Duodenal mucosa (tissue), 2 donors: ENCODE measurements at regions not wholly inside any gene's neighbourhood (a gene's known extent, or its start where the extent isn't known, plus 50 kb on each side); places are given as distances from the start of the nearest gene placed in this dataset.

Experiments
- H3K27ac ChIP-seq: one replicate; pipeline ENCODE4 v1.7.0; 2013; ENCODE audit warnings: low read depth, low read length
- H3K27me3 ChIP-seq, 2 donors: one replicate each; pipeline ENCODE4 v1.7.0; 2013; ENCODE audit warnings: low read length in 2 of 2, control low read depth in 1 of 2; ENCODE audit not compliant: insufficient read depth in 2 of 2, control insufficient read depth in 1 of 2
- H3K36me3 ChIP-seq, 2 donors: one replicate each; pipeline ENCODE4 v1.7.0; 2013; ENCODE audit warnings: low read length in 2 of 2, control low read depth in 1 of 2; ENCODE audit not compliant: insufficient read depth in 2 of 2, control insufficient read depth in 1 of 2
- H3K4me1 ChIP-seq, 2 donors: one replicate each; pipeline ENCODE4 v1.7.0; 2013; ENCODE audit warnings: low read length in 2 of 2, control low read depth in 1 of 2; ENCODE audit not compliant: insufficient read depth in 2 of 2, control insufficient read depth in 1 of 2
- H3K4me3 ChIP-seq, 2 donors: one replicate each; pipeline ENCODE4 v1.7.0; 2013; ENCODE audit warnings: low read length in 2 of 2, low read depth in 1 of 2
- H3K9ac ChIP-seq, 2 donors: one replicate each; pipeline ENCODE4 v1.7.0; 2013; ENCODE audit warnings: low read length in 2 of 2, low read depth in 1 of 2
- H3K9me3 ChIP-seq, 2 donors: one replicate each; pipeline ENCODE4 v1.7.0; 2013; ENCODE audit warnings: low read length in 2 of 2, control low read depth in 1 of 2; ENCODE audit not compliant: control insufficient read depth in 1 of 2

DNA sequence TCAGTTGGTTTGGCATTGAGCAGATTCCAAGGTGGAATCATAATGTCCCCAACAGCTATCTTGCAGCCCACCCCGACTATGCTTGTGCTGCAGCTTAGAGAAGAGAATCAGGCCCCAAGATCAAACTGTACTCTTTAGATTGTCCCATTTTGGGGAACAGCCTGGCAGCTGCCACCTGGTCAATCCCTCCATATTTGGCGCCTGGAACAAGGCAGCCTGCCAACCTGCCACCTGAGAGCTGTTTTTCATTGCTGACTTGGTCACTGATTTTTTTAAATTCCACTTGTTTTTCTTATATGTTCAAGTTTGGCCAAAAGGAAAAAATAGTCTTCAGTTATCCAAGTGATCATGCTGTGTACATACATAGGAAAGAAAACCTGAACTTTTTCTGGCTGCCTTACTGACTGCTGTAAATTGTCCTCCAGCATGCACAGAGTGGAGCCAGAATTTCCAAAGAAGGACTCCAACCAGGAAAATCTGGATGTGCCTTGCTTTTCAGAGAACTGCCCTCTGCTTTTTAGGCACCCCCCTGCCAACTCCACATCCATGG is 504.2 kb downstream of the ENC1 start:
- Histone ChIP-seq H3K27ac (no peak overlapping the region), H3K9me3 (no peaks in the 10 kb centered on the region), H3K4me3 (no peak overlapping the region), H3K27me3 (no peaks in the 10 kb centered on the region), H3K4me1 (no peaks in the 10 kb centered on the region), H3K9ac (no peak overlapping the region), H3K36me3 (no peaks in the 10 kb centered on the region)

DNA sequence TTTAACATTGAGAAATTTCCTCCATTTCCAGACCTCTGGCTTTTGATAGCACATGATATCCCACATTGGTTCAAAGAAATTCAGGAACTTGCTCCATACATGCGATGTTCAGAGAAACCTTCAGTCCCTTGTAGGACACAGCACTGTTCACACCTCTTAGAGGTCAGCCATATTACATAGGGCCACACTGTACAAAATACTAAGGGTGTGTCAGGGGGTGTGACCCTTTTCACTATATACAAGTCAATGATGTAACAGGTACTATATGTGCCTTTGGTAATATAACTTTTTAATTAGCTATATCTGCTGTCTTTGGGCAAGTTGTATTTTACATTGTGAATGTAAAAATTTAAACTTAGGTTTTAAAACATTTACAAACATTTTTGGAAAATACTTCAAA is 505.5 kb downstream of the ENC1 start:
- Histone ChIP-seq H3K4me1 (no peaks in the 10 kb centered on the region), H3K27me3 (no peaks in the 10 kb centered on the region), H3K9ac (no peak overlapping the region), H3K36me3 (no peaks in the 10 kb centered on the region), H3K27ac (no peak overlapping the region), H3K9me3 (no peaks in the 10 kb centered on the region), H3K4me3 (no peak overlapping the region)

DNA sequence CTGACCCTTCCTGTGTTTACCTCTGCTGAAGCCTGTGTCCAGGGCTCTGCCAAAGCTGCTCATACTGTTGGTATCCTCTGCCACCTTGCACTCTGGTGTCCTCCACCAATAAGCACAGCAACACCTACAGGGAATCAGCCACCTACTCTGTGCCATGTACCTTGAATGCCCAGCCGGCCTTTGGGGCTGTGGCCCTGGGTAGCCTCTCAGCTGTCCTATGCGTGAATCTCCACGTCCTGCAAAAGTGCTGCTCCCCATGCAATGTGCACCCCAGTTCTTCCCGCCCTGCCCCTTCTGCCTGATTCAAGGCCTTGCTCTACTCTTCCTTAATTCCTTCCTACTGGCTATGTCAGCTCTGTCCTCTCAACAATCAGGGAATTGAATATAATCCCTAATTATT is 506.5 kb downstream of the ARHGEF28 start:
- Histone ChIP-seq H3K27ac (no peak overlapping the region), H3K36me3 (no peaks in the 10 kb centered on the region), H3K4me3 (no peak overlapping the region), H3K27me3 (no peaks in the 10 kb centered on the region), H3K9me3 (no peaks in the 10 kb centered on the region), H3K9ac (no peak overlapping the region), H3K4me1 (peaks cover 4 to 7% of the 10 kb centered on the region in 2 donors)

DNA sequence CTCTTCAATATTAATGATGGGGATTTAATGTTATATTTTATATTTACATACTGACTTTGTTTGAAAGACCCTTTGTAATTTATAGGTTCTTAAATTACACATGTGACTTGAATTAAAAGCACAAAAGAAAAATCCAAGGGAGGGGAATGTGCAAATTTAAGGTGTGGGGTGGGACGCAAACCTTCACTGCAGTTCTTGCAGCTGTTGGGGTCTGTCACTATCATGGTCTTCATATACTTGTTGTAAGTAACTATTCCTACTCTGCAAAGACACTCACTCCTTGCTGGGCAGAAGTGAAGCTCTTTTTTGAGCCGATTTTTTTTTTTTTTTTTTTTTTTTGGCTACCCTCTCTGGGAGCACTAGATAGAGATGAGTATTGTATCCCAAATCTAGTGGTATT is 505.3 kb downstream of the ARHGEF28 start:
- Histone ChIP-seq H3K4me1 (peaks cover 13 to 14% of the 10 kb centered on the region in 2 donors), H3K9ac (no peak overlapping the region), H3K36me3 (no peaks in the 10 kb centered on the region), H3K9me3 (no peaks in the 10 kb centered on the region), H3K4me3 (no peak overlapping the region), H3K27me3 (no peaks in the 10 kb centered on the region), H3K27ac (no peak overlapping the region)

DNA sequence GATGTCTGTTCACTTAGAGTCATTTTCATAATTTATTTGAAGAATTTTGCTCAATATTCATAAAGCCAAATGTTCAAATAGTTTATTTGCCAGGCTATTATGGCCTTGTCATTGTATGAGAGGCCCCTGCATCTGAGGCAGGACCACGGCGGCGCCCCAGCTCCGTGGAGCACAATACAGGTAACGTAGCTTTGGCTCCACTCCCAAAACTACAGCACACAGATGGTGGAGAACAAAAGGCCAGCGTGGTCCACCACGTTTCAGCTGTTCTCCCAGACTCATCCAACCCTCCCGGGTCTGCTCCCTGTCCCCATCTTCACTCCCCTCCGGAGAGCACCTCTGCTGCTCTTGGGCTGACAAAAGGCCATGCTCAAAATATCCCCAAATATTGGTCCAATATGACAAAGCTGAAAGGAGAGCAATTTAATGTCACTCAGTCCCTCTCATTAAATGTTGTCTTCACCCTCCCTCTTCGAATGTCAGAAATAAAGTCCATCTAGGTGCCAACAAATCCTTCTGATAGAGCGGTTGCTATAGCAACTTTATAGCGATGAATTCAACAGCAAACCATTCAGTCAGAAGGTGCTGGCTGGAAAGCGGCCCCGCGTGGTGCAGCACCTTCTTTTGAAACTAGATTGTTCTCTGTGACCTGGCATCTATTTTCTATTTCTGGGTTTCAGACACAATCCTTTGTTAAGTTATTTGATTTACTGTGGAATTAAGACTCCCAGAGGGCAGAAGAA is 504.3 kb downstream of the ARHGEF28 start:
- no peaks in the 10 kb centered on the region for H3K27me3 ChIP-seq
- no peaks in the 10 kb centered on the region for H3K36me3 ChIP-seq
- H3K27ac ChIP-seq: no peak overlapping the region
- no peak overlapping the region for H3K4me3 ChIP-seq
- H3K4me1 ChIP-seq: peaks cover 13 to 14% of the 10 kb centered on the region in 2 donors
- H3K9me3 ChIP-seq: no peaks in the 10 kb centered on the region
- H3K9ac ChIP-seq: no peak overlapping the region

DNA sequence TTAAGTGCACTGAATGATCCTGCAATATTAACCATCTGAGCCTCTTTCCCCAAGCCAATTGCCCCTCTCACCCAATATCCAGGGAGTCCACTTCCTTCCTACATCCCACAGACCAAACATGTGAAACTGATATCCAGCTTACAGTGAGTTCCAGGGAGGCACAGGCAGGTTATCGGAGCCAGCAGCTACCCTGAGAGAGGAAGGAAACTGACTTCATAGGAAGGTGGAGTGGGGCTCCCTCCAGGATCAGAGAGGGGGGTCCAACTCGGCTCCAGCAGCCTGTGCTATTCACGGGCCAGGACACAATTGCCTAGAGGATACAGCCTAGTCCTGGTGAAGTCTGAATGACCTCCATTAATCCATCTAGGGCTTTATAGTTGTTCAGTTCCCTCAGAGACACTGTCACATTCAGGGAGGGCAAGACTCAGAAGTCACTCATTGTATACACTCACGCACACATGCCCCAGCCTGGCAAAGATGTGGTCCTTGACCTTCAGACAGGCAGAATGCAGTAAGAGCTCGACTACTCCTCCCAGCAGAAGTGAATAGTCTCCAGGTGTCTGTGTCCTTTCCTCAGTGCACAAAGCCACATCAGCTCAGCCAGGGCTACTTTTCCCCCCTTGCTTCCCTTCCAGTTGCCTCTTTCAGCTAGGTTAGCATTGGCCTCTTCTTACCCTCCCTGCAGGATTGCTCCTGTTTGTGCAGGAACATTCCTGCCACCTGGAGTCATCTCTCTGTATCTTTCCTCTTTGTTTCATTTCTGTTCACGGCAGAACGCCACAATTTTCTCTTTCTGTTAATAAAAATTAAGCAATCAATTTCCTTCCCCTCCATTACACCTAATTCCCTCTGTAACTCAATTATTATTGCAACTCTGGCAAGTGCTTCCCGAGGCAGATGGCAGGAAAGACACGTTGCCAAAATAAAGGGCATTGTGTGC is 501.7 kb downstream of the ARHGEF28 start:
- no peaks in the 10 kb centered on the region for H3K36me3 ChIP-seq
- H3K9me3 ChIP-seq: no peaks in the 10 kb centered on the region
- H3K27ac ChIP-seq: no peak overlapping the region
- no peaks in the 10 kb centered on the region for H3K27me3 ChIP-seq
- H3K9ac ChIP-seq: no peak overlapping the region
- peaks cover 13 to 14% of the 10 kb centered on the region in 2 donors for H3K4me1 ChIP-seq
- peak overlapping the region; percentile 1 to 34 for H3K4me3 ChIP-seq

DNA sequence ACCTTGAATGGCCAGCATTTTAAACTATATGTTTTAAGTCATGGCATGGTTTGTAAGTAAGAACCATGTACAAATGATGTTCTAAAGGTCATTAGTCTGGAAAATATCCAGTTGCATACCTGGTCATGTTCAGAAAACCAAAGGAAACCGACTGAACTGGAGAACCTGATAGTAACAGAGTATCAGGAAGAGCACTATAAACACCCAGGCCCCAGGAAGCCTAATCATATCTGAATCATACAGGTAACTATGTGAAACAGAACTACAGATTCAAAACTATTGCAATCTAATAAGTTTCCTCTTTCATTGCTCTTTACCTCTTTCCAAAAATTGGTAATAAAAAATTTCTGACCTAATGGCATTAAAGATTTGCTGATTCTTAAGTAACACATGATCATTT is 500.3 kb downstream of the ARHGEF28 start:
- Histone ChIP-seq H3K9me3 (no peaks in the 10 kb centered on the region), H3K9ac (no peak overlapping the region), H3K36me3 (no peaks in the 10 kb centered on the region), H3K4me1 (peaks cover 13 to 14% of the 10 kb centered on the region in 2 donors), H3K27me3 (no peaks in the 10 kb centered on the region), H3K27ac (no peak overlapping the region), H3K4me3 (no peak overlapping the region)

DNA sequence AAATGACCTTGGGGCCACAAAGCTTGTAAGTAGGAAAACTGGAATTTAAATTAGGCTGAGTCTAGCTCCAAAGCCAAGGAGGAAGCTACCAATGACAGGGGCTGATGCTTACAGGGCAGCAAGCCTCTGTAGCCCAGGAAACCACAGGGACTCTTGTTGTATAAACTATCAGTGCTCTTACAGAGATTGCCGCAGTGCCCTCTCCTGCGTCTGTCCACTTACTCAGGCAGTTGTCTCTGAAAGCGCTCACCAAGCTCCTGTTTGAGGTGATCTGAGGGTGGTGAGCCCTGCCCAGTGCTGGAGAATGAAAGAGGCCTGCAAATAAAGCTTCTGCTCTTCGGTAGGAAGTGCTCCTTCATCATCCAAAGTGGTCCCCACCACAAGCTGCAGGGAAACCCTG is 498.8 kb downstream of the ARHGEF28 start:
- Histone ChIP-seq H3K27ac (no peak overlapping the region), H3K4me3 (no peak overlapping the region), H3K4me1 (peaks cover 13 to 14% of the 10 kb centered on the region in 2 donors), H3K36me3 (no peaks in the 10 kb centered on the region), H3K9ac (no peak overlapping the region), H3K27me3 (no peaks in the 10 kb centered on the region), H3K9me3 (no peaks in the 10 kb centered on the region)

DNA sequence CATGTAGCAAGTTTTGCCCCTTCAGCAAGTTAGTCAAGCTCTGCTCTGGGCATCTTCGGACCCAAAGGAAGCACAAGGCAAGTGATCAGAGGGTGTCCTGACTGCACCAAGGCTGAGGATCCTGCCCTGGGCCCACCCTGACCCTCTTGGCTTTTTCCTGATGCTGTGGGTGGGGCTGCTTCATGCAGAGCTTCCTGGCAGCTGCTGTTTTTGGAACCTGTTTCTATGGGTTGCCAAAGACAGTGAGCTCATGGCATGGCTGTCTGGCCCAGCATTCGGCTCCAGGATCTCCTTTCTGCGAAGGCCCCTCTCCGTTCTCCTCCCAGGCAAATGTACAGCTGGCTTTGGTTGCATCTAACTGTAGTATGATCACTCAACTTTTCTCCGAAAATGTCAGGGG is 497.9 kb downstream of the ARHGEF28 start:
- Histone ChIP-seq H3K4me3 (no peak overlapping the region), H3K9ac (no peak overlapping the region), H3K27ac (no peak overlapping the region), H3K4me1 (peaks cover 13 to 14% of the 10 kb centered on the region in 2 donors), H3K9me3 (no peaks in the 10 kb centered on the region), H3K36me3 (no peaks in the 10 kb centered on the region), H3K27me3 (no peaks in the 10 kb centered on the region)

DNA sequence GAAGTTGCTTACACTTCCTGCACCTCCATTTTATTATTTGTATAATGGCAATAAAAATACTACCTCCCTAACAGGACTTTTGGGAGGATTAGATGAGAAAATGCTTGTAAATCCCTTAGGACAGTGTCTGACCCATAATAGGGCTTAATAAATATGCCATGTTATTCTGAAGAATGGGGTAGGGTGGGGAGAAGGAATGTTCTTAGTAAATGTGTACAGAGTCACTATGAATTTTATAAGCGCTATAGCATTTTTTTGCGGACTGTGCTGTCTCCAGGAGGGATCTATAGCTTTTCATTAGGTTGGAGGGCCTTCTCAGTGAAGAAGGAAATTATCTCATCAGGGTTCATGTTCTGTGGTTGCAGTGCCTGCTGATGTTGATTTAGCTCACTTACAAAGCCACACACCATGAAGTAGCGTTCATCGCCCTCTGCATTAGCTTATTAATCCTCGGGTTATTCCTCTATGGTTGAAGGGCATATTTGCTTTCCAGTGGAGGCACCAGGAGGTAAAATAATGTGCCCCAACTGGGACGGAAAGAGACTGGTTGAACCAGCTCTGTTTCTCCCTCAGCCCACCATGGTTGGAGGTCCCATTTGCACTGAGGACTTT is 497.1 kb downstream of the ARHGEF28 start:
- Histone ChIP-seq H3K27ac (no peak overlapping the region), H3K27me3 (no peaks in the 10 kb centered on the region)

More for the DNA sequence above, 497.1 kb downstream of the ARHGEF28 start:
- peaks cover 12 to 13% of the 10 kb centered on the region in 2 donors for H3K4me1 ChIP-seq
- H3K9ac ChIP-seq: no peak overlapping the region
- no peak overlapping the region for H3K4me3 ChIP-seq
- H3K36me3 ChIP-seq: no peaks in the 10 kb centered on the region
- no peaks in the 10 kb centered on the region for H3K9me3 ChIP-seq
